ENCODE measurements at regions not wholly inside any gene's neighbourhood (a gene's known extent, or its start where the extent isn't known, plus 50 kb on each side); places are given as distances from the start of the nearest gene placed in this dataset.

DNA sequence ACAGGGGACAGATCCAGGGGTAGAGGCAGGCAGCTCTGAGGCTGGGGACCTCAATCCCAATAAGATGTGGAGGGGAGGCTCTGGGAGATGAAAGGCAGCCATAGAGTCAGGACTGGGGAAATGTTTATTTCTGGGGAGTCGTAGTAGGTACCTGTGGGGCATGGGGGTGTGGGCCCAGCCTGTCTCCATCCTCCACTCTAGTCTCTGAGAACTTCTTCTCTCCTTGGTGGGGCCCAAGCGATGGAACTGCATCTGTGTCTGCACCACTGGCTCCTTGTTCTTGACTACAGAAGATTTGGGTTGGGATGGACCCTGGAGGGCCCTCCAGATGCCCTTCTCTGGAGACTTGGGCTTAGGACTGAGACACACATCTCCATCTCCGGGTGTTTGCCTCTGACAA, 953.9 kb upstream of the ZNF722 start:
- peaks cover 6% of the 10 kb centered on the region for H3K36me3 Mint-ChIP-seq (ENCODE audit: insufficient read depth, unreplicated experiment)
- TF ChIP-seq, protein P1, sequence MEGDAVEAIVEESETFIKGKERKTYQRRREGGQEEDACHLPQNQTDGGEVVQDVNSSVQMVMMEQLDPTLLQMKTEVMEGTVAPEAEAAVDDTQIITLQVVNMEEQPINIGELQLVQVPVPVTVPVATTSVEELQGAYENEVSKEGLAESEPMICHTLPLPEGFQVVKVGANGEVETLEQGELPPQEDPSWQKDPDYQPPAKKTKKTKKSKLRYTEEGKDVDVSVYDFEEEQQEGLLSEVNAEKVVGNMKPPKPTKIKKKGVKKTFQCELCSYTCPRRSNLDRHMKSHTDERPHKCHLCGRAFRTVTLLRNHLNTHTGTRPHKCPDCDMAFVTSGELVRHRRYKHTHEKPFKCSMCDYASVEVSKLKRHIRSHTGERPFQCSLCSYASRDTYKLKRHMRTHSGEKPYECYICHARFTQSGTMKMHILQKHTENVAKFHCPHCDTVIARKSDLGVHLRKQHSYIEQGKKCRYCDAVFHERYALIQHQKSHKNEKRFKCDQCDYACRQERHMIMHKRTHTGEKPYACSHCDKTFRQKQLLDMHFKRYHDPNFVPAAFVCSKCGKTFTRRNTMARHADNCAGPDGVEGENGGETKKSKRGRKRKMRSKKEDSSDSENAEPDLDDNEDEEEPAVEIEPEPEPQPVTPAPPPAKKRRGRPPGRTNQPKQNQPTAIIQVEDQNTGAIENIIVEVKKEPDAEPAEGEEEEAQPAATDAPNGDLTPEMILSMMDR (IDR thresholded peaks at IDR 0.05; ENCODE audit: unreplicated experiment) = no peak
- BruUV-seq (replicated peaks) = no TSS peak
- POLR2A ChIA-PET = no interaction called here
- no peak for DNase-seq (ENCODE audit: unreplicated experiment)
- CTCF ChIA-PET = interaction anchor here (0.6 kb wide), 1 partner anchor 51 kb away, joined by 3 read pairs; no protein-coding TSS in a partner anchor
- H3K27ac Mint-ChIP-seq (ENCODE audit: low read depth, unreplicated experiment) = no peak overlapping the region
- peaks cover 25% of the 10 kb centered on the region for H3K9me3 Mint-ChIP-seq (ENCODE audit: unreplicated experiment)
- no peaks in the 10 kb centered on the region for H3K4me1 Mint-ChIP-seq (ENCODE audit: insufficient read depth, unreplicated experiment)
- no peaks in the 10 kb centered on the region for H3K27me3 Mint-ChIP-seq (ENCODE audit: insufficient read depth, unreplicated experiment)
- no peak overlapping the region for H3K4me3 Mint-ChIP-seq (ENCODE audit: unreplicated experiment)
- intact Hi-C loops (cut with micrococcal nuclease) = no loop called here

DNA sequence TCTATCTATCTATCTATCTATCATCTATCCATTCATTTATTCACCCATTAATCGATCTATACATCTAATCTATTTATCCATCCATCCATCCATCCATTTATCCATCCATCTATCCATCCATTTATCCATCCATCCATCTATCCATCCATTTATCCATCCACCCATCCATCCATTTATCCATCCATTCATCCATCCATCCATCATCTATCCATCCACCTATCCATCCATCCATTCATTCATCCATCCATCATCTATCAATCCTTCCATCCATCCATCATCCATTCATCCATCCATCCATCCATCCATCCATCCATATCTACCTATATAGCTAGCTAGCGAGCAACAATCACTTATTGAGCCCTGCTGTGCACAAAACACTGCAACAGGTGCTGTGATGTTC, 953.1 kb upstream of the ZNF722 start:
- intact Hi-C loops (cut with micrococcal nuclease) = no loop called here
- H3K4me1 Mint-ChIP-seq (ENCODE audit: insufficient read depth, unreplicated experiment) = no peaks in the 10 kb centered on the region
- CTCF ChIA-PET = interaction anchor here (0.6 kb wide), 1 partner anchor 52 kb away, joined by 3 read pairs; no protein-coding TSS in a partner anchor
- no peak overlapping the region for H3K4me3 Mint-ChIP-seq (ENCODE audit: unreplicated experiment)
- BruUV-seq (replicated peaks) = no TSS peak
- POLR2A ChIA-PET = no interaction called here
- H3K27me3 Mint-ChIP-seq (ENCODE audit: insufficient read depth, unreplicated experiment) = no peaks in the 10 kb centered on the region
- peaks cover 34% of the 10 kb centered on the region for H3K9me3 Mint-ChIP-seq (ENCODE audit: unreplicated experiment)
- no peak for DNase-seq (ENCODE audit: unreplicated experiment)
- no peak overlapping the region for H3K27ac Mint-ChIP-seq (ENCODE audit: low read depth, unreplicated experiment)
- TF ChIP-seq, protein P1 (IDR thresholded peaks at IDR 0.05; ENCODE audit: unreplicated experiment) = no peak
- no peaks in the 10 kb centered on the region for H3K36me3 Mint-ChIP-seq (ENCODE audit: insufficient read depth, unreplicated experiment)

GRCh38 chr7:63046612-63047011, 952.0 kb upstream of the ZNF722 start:
- H3K4me1 Mint-ChIP-seq (ENCODE audit: insufficient read depth, unreplicated experiment) = no peaks in the 10 kb centered on the region
- ChIA-PET POLR2A (no interaction called here), CTCF (no interaction called here)
- TF ChIP-seq, protein P1 (IDR thresholded peaks at IDR 0.05; ENCODE audit: unreplicated experiment) = no peak
- no peaks in the 10 kb centered on the region for H3K36me3 Mint-ChIP-seq (ENCODE audit: insufficient read depth, unreplicated experiment)
- no TSS peak for BruUV-seq (replicated peaks)
- DNase-seq (ENCODE audit: unreplicated experiment) = no peak
- peaks cover 44% of the 10 kb centered on the region for H3K9me3 Mint-ChIP-seq (ENCODE audit: unreplicated experiment)
- no peak overlapping the region for H3K4me3 Mint-ChIP-seq (ENCODE audit: unreplicated experiment)
- H3K27me3 Mint-ChIP-seq (ENCODE audit: insufficient read depth, unreplicated experiment) = no peaks in the 10 kb centered on the region
- no peak overlapping the region for H3K27ac Mint-ChIP-seq (ENCODE audit: low read depth, unreplicated experiment)
- intact Hi-C loops (cut with micrococcal nuclease) = no loop called here

DNA sequence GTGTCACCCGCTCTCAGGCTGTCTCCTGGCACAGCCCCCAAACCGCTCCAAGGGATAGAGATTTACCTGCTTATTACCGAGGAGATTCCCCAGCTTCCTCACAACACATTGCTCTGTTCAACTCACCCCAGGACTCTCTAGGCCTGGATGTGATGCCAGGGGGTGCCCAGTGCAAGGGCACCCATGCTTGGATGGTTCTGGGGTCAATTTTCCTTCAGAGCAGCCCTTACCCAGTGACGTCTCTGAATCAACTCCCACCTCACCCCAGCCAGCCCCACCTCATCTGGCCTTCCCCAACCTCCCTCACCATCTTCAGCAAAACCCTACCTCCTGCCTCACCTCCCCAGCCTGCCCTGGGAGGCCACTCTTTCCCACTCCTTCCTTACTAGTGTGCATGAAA, 951.6 kb upstream of the ZNF722 start:
- intact Hi-C loops (cut with micrococcal nuclease) = no loop called here
- ChIA-PET POLR2A (no interaction called here), CTCF (no interaction called here)
- no peaks in the 10 kb centered on the region for H3K4me1 Mint-ChIP-seq (ENCODE audit: insufficient read depth, unreplicated experiment)
- no peaks in the 10 kb centered on the region for H3K27me3 Mint-ChIP-seq (ENCODE audit: insufficient read depth, unreplicated experiment)
- no peak for DNase-seq (ENCODE audit: unreplicated experiment)
- no peaks in the 10 kb centered on the region for H3K36me3 Mint-ChIP-seq (ENCODE audit: insufficient read depth, unreplicated experiment)
- no TSS peak for BruUV-seq (replicated peaks)
- H3K4me3 Mint-ChIP-seq (ENCODE audit: unreplicated experiment) = no peak overlapping the region
- no peak overlapping the region for H3K27ac Mint-ChIP-seq (ENCODE audit: low read depth, unreplicated experiment)
- TF ChIP-seq, protein P1 (IDR thresholded peaks at IDR 0.05; ENCODE audit: unreplicated experiment) = no peak
- H3K9me3 Mint-ChIP-seq (ENCODE audit: unreplicated experiment) = peaks cover 43% of the 10 kb centered on the region

All from MCF 10A (cell line).